ENCODE measurements at regions not wholly inside any gene's neighbourhood (a gene's known extent, or its start where the extent isn't known, plus 50 kb on each side); places are given as distances from the start of the nearest gene placed in this dataset.

GRCh38 chr9:22255337-22255736, 191.3 kb upstream of the DMRTA1 start:
- TF ChIP-seq CTCF (IDR thresholded peaks at IDR 0.05; ENCODE audit: insufficient read depth, low read depth, low read length): no peak
- DNase-seq (ENCODE audit: low read depth): no peak
- H3K4me3 ChIP-seq (ENCODE audit: low read depth, low read length): no peak overlapping the region

GRCh38 chr9:22256381-22256780, 190.2 kb upstream of the DMRTA1 start:
- no peak for DNase-seq (ENCODE audit: low read depth)
- H3K4me3 ChIP-seq (ENCODE audit: low read depth, low read length): no peak overlapping the region
- TF ChIP-seq CTCF (IDR thresholded peaks at IDR 0.05; ENCODE audit: insufficient read depth, low read depth, low read length): no peak

GRCh38 chr9:22257026-22257816, 189.4 kb upstream of the DMRTA1 start:
- DNase-seq (ENCODE audit: low read depth): no peak

GRCh38 chr9:22265038-22265437, 181.6 kb upstream of the DMRTA1 start:
- no peak for DNase-seq (ENCODE audit: low read depth)
- no peak overlapping the region for H3K4me3 ChIP-seq (ENCODE audit: low read depth, low read length)
- no peak for TF ChIP-seq CTCF (IDR thresholded peaks at IDR 0.05; ENCODE audit: insufficient read depth, low read depth, low read length)

More at GRCh38 chr9:22257026-22257816, 189.4 kb upstream of the DMRTA1 start:
- H3K4me3 ChIP-seq (ENCODE audit: low read depth, low read length): no peak overlapping the region
- no peak for TF ChIP-seq CTCF (IDR thresholded peaks at IDR 0.05; ENCODE audit: insufficient read depth, low read depth, low read length)

GRCh38 chr9:22265534-22265933, 181.1 kb upstream of the DMRTA1 start:
- TF ChIP-seq CTCF (IDR thresholded peaks at IDR 0.05; ENCODE audit: insufficient read depth, low read depth, low read length): no peak
- no peak overlapping the region for H3K4me3 ChIP-seq (ENCODE audit: low read depth, low read length)
- DNase-seq (ENCODE audit: low read depth): no peak

GRCh38 chr9:22274477-22274876, 172.1 kb upstream of the DMRTA1 start:
- H3K4me3 ChIP-seq (ENCODE audit: low read depth, low read length): no peak overlapping the region
- TF ChIP-seq CTCF (IDR thresholded peaks at IDR 0.05; ENCODE audit: insufficient read depth, low read depth, low read length): no peak
- no peak for DNase-seq (ENCODE audit: low read depth)

- no peak overlapping the region for H3K4me3 ChIP-seq (ENCODE audit: low read depth, low read length)
- no peak for TF ChIP-seq CTCF (IDR thresholded peaks at IDR 0.05; ENCODE audit: insufficient read depth, low read depth, low read length)
- DNase-seq (ENCODE audit: low read depth): no peak
Measured at GRCh38 chr9:22278426-22278825, 168.2 kb upstream of the DMRTA1 start.
